H1 (cell line): ENCODE measurements at regions not wholly inside any gene's neighbourhood (a gene's known extent, or its start where the extent isn't known, plus 50 kb on each side); places are given as distances from the start of the nearest gene placed in this dataset.

Experiments
- CTCF ChIA-PET: fragments of 300-600 bp; sonication (Branson Sonifier 250); formaldehyde crosslinking; loops from one replicate; lab custom pipeline; 2021; ENCODE audit not compliant: partially characterized antibody; lab: Charles Lee
- POLR2A ChIA-PET: fragments of 300-600 bp; sonication (Branson Sonifier 250); formaldehyde crosslinking; loops from one replicate; lab custom pipeline; 2021; ENCODE audit warnings: inconsistent platforms; ENCODE audit not compliant: partially characterized antibody; lab: Charles Lee
- DNase-seq, 2 experiments: peaks; one replicate each; pipeline versions ENCODE4 v3.0.0 to v3.0.0-alpha.2; 2010 to 2022; ENCODE audit warnings: low spot score in 2 of 2, low read depth in 1 of 2, mixed read lengths in 1 of 2
- FAIRE-seq: peaks from 2 replicates; lab custom pipeline; 2011; peaks lifted over from hg19 to GRCh38; lab: Jason Lieb, UNC
- H2AFZ ChIP-seq: 2 replicates; pipeline ENCODE4 v1.8.1; 2012; ENCODE audit warnings: low read length, inconsistent platforms
- H2AK5ac ChIP-seq: 2 replicates; pipeline ENCODE4 v1.6.1; 2013; ENCODE audit warnings: low read depth, low read length
- H2BK120ac ChIP-seq: replicated peaks from 2 replicates; pipeline ENCODE3; 2013; ENCODE audit warnings: low read depth, low read length, inconsistent platforms
- H2BK12ac ChIP-seq: 2 replicates; pipeline ENCODE4 v1.6.1; 2013; ENCODE audit warnings: low read depth, low read length
- H2BK15ac ChIP-seq: 2 replicates; pipeline ENCODE4 v1.6.1; 2013; ENCODE audit warnings: low read length
- H2BK20ac ChIP-seq: 2 replicates; pipeline ENCODE4 v1.6.1; 2013; ENCODE audit warnings: low read length
- H2BK5ac ChIP-seq: 2 replicates; pipeline ENCODE4 v1.6.1; 2013; ENCODE audit warnings: low read depth, low read length
- H3K14ac ChIP-seq: 2 replicates; pipeline ENCODE4 v1.6.1; 2013; ENCODE audit warnings: inconsistent platforms; ENCODE audit not compliant: insufficient read length
- H3K18ac ChIP-seq: 2 replicates; pipeline ENCODE4 v1.6.1; 2013; ENCODE audit warnings: low read length; ENCODE audit errors: extremely low read depth
- H3K23ac ChIP-seq: 2 replicates; pipeline ENCODE4 v1.6.1; 2013; ENCODE audit warnings: inconsistent platforms; ENCODE audit not compliant: insufficient read length
- H3K23me2 ChIP-seq: 2 replicates; pipeline ENCODE4 v1.6.1; 2013; ENCODE audit warnings: low read depth, low read length
- H3K27ac ChIP-seq: 2 replicates; pipeline ENCODE4 v1.6.1; 2011; ENCODE audit warnings: low read depth, low read length, inconsistent platforms
- H3K27me3 ChIP-seq, 4 experiments: replicated peaks in 1 of 4; 1 replicate in 1 of 4; 2 replicates in 3 of 4; pipeline versions ENCODE4 v1.6.1 to v1.8.1; 2011 to 2013; ENCODE audit warnings: low read length in 3 of 4, mild to moderate bottlenecking in 3 of 4, inconsistent platforms in 2 of 4, mixed read lengths in 2 of 4, moderate library complexity in 1 of 4; ENCODE audit not compliant: control insufficient read depth in 3 of 4, insufficient read depth in 3 of 4; ENCODE audit errors: extremely low read depth in 1 of 4
- H3K36me3 ChIP-seq, 4 experiments: 2 replicates each; pipeline versions ENCODE4 v1.6.1 to v1.8.1; 2011 to 2013; ENCODE audit warnings: mild to moderate bottlenecking in 4 of 4, low read length in 3 of 4, moderate library complexity in 2 of 4, control low read depth in 1 of 4, inconsistent platforms in 1 of 4; ENCODE audit not compliant: insufficient read depth in 4 of 4, control insufficient read depth in 2 of 4
- H3K4ac ChIP-seq: replicated peaks from 2 replicates; pipeline ENCODE3; 2013; ENCODE audit warnings: low read length, low read depth, mixed read lengths, inconsistent platforms; ENCODE audit not compliant: insufficient read length
- H3K4me1 ChIP-seq, 4 experiments: replicated peaks in 1 of 4; 1 replicate in 1 of 4; 2 replicates in 3 of 4; pipeline versions ENCODE4 v1.6.1 to v1.8.1; 2011 to 2013; ENCODE audit warnings: low read length in 3 of 4, inconsistent platforms in 2 of 4, mixed read lengths in 1 of 4; ENCODE audit not compliant: insufficient read depth in 4 of 4, control insufficient read depth in 3 of 4
- H3K4me2 ChIP-seq, 2 experiments: 2 replicates each; pipeline versions ENCODE4 v1.6.1 to v1.8.1; 2011 to 2013; ENCODE audit warnings: low read depth in 2 of 2, low read length in 2 of 2, control low read depth in 1 of 2, inconsistent platforms in 1 of 2, mild to moderate bottlenecking in 1 of 2; ENCODE audit not compliant: insufficient read depth in 1 of 2
- H3K4me3 ChIP-seq, 4 experiments: fragments of 200-600, 300-600 bp in 1 of 4; sonication (generic), shearing (Covaris generic), sonication (Bioruptor Twin) in 1 of 4; 2 replicates each; pipeline versions ENCODE4 v1.5.1 to v1.8.1; 2011 to 2016; ENCODE audit warnings: low read length in 4 of 4, low read depth in 3 of 4, control low read depth in 2 of 4, inconsistent platforms in 2 of 4, mild to moderate bottlenecking in 2 of 4, mixed read lengths in 1 of 4, moderate library complexity in 1 of 4; ENCODE audit not compliant: insufficient read depth in 2 of 4; ENCODE audit errors: extremely low read depth in 1 of 4
- H3K56ac ChIP-seq: replicated peaks from 2 replicates; pipeline ENCODE3; 2013; ENCODE audit warnings: low read depth, mild to moderate bottlenecking, mixed read lengths, low read length, inconsistent platforms; ENCODE audit not compliant: insufficient read length
- H3K79me1 ChIP-seq: 2 replicates; pipeline ENCODE4 v1.6.1; 2013; ENCODE audit warnings: low read depth, low read length, control low read depth
- H3K79me2 ChIP-seq, 2 experiments: 2 replicates each; pipeline versions ENCODE4 v1.6.1 to v1.8.1; 2012 to 2013; ENCODE audit warnings: low read length in 2 of 2, mild to moderate bottlenecking in 2 of 2, inconsistent platforms in 1 of 2; ENCODE audit not compliant: insufficient read depth in 2 of 2, control insufficient read depth in 1 of 2
- H3K9ac ChIP-seq, 4 experiments: replicated peaks in 1 of 4; 1 replicate in 1 of 4; 2 replicates in 3 of 4; pipeline versions ENCODE4 v1.6.1 to v1.8.1; 2011 to 2013; ENCODE audit warnings: low read depth in 3 of 4, low read length in 3 of 4, control low read depth in 2 of 4, mild to moderate bottlenecking in 2 of 4, moderate library complexity in 2 of 4, inconsistent platforms in 1 of 4; ENCODE audit errors: extremely low read depth in 1 of 4
- H3K9me3 ChIP-seq, 2 experiments: 2 replicates each; pipeline versions ENCODE4 v1.6.1 to v1.8.1; 2012 to 2013; ENCODE audit warnings: mild to moderate bottlenecking in 2 of 2, moderate library complexity in 2 of 2, control low read depth in 1 of 2, inconsistent platforms in 1 of 2, low read depth in 1 of 2, low read length in 1 of 2, mixed read lengths in 1 of 2; ENCODE audit not compliant: insufficient read depth in 2 of 2
- H4K20me1 ChIP-seq, 2 experiments: replicated peaks in 1 of 2; 2 replicates each; pipeline versions ENCODE3 to v1.8.1; 2011 to 2013; ENCODE audit warnings: inconsistent platforms in 2 of 2, low read length in 2 of 2, mild to moderate bottlenecking in 1 of 2; ENCODE audit not compliant: insufficient read depth in 2 of 2, control insufficient read depth in 1 of 2
- H4K5ac ChIP-seq: 2 replicates; pipeline ENCODE4 v1.6.1; 2013; ENCODE audit warnings: low read length, low read depth, mixed read lengths, inconsistent platforms; ENCODE audit not compliant: insufficient read length
- H4K8ac ChIP-seq: 2 replicates; pipeline ENCODE4 v1.8.0; 2013; ENCODE audit warnings: mild to moderate bottlenecking, moderate library complexity, low read length, inconsistent platforms; ENCODE audit not compliant: insufficient read depth; ENCODE audit errors: extremely low read depth
- H4K91ac ChIP-seq: replicated peaks from 2 replicates; pipeline ENCODE3; 2013; ENCODE audit warnings: low read length, mixed read lengths, inconsistent platforms; ENCODE audit not compliant: insufficient read length
- CBX5 ChIP-seq: fragments of 300-800, 300-1000 bp; sonication (generic); IDR thresholded peaks from 2 replicates; pipeline ENCODE4 v1.7.1; 2016; ENCODE audit warnings: antibody characterized with exemption, low read length, low read depth
- NANOG ChIP-seq: IDR thresholded peaks from 2 replicates; pipeline ENCODE4 v1.6.1; 2011; ENCODE audit warnings: low read length, low read depth, mild to moderate bottlenecking, inconsistent platforms; ENCODE audit not compliant: insufficient read depth, poor library complexity, severe bottlenecking
- NRF1 ChIP-seq: IDR thresholded peaks from 2 replicates; pipeline ENCODE4 v1.6.1; 2011; ENCODE audit warnings: mild to moderate bottlenecking, low read depth, low read length, improper control_type of control experiment
- TAF1 ChIP-seq: IDR thresholded peaks from 2 replicates; pipeline ENCODE4 v1.6.1; 2011; ENCODE audit warnings: mild to moderate bottlenecking, low read depth, low read length
- TCF12 ChIP-seq: IDR thresholded peaks from 2 replicates; pipeline ENCODE4 v1.6.1; 2011; ENCODE audit warnings: low read depth, mild to moderate bottlenecking, low read length
- WGBS, 2 experiments: shearing (Covaris generic) in 1 of 2; methylation state at CpG; one replicate each; pipeline versions ENCODE4 v1.1.6 to v1.1.7; 2013 to 2015; ENCODE audit warnings: low lambda C conversion rate in 2 of 2, mixed read lengths in 2 of 2, inconsistent platforms in 1 of 2, low coverage in 1 of 2, missing lambda C conversion rate in 1 of 2; ENCODE audit not compliant: insufficient replicate concordance in 2 of 2, insufficient coverage in 1 of 2, insufficient read length in 1 of 2; ENCODE audit errors: extremely low coverage in 1 of 2, missing lambda C conversion rate in 1 of 2; 5-methylcytosine and 5-hydroxymethylcytosine counted together

- CTCF ChIA-PET, result interaction anchor here (1.2 to 1.4 kb wide), 2 partner anchors 9 to 315 kb away, joined by 3 to 4 read pairs; no protein-coding TSS in a partner anchor
- no peak overlapping the region for H4K8ac ChIP-seq
- H2AK5ac ChIP-seq, result no peak overlapping the region
- POLR2A ChIA-PET, result no interaction called here
- no peaks in the 10 kb centered on the region for H3K79me1 ChIP-seq
- H3K18ac ChIP-seq, result no peak overlapping the region
- 90% methylated on average over 2 of the region's 2 CpGs; no CpG with 5 or more reads in 1 of the 2 experiments for WGBS, 2 experiments
- no peaks in the 10 kb centered on the region for H4K20me1 ChIP-seq
- no peak overlapping the region for H3K9ac ChIP-seq
- DNase-seq (no peak), FAIRE-seq (no peak)
- H2AFZ ChIP-seq, result no peak overlapping the region
- H3K27me3 ChIP-seq, result no peaks in the 10 kb centered on the region
- no peak overlapping the region for H3K27ac ChIP-seq
- H3K14ac ChIP-seq, result no peak overlapping the region
- no peak overlapping the region for H4K91ac ChIP-seq
- no peak overlapping the region for H2BK5ac ChIP-seq
- no peak for TF ChIP-seq NRF1
- no peak for TF ChIP-seq NANOG
- TF ChIP-seq TAF1, result no peak
- TF ChIP-seq TCF12, result no peak
- TF ChIP-seq CBX5, result no peak
- no peak overlapping the region for H2BK120ac ChIP-seq
- H2BK12ac ChIP-seq, result no peak overlapping the region
- H4K5ac ChIP-seq, result no peak overlapping the region
- no peak overlapping the region for H3K4me2 ChIP-seq
- no peak overlapping the region for H2BK15ac ChIP-seq
- no peak overlapping the region for H3K4me3 ChIP-seq
- no peak overlapping the region for H3K4ac ChIP-seq
- H3K23ac ChIP-seq, result no peak overlapping the region
- no peaks in the 10 kb centered on the region for H3K9me3 ChIP-seq
- no peak overlapping the region for H2BK20ac ChIP-seq
- no peaks in the 10 kb centered on the region for H3K36me3 ChIP-seq
- no peaks in the 10 kb centered on the region for H3K4me1 ChIP-seq
- no peaks in the 10 kb centered on the region for H3K23me2 ChIP-seq
- H3K56ac ChIP-seq, result no peak overlapping the region
- no peaks in the 10 kb centered on the region for H3K79me2 ChIP-seq
Observed at GRCh38 chr3:191135175-191135574, 63.9 kb upstream of the OSTN start.
